Transverse colon (tissue), 4 donors: ENCODE measurements at regions not wholly inside any gene's neighbourhood (a gene's known extent, or its start where the extent isn't known, plus 50 kb on each side); places are given as distances from the start of the nearest gene placed in this dataset.

Experiments used
- EP300 ChIP-seq: sonication (generic); formaldehyde crosslinking; IDR thresholded peaks from one replicate; pipeline ENCODE4 v1.6.1; 2017; ENCODE audit warnings: antibody characterized with exemption, low read depth
- POLR2A ChIP-seq: fragments of 450-650 bp; IDR thresholded peaks from one replicate; pipeline ENCODE4 v1.6.1; 2016; ENCODE audit warnings: antibody characterized with exemption, mild to moderate bottlenecking, moderate library complexity
- POLR2AphosphoS5 ChIP-seq, 3 donors: sonication (generic); formaldehyde crosslinking; IDR thresholded peaks; one replicate each; pipeline ENCODE4 v1.6.1; 2016; ENCODE audit warnings: antibody characterized with exemption in 3 of 3
- TF ChIP-seq, protein P1 (sequence below), 5 experiments: fragments of 200-600 bp in 3 of 5; fragments of 450-650 bp in 2 of 5; sonication (generic) in 3 of 5; IDR thresholded peaks; 1 replicate in 2 of 5; 2 replicates in 3 of 5; pipeline ENCODE4 v1.5.1; 2016 to 2017; ENCODE audit warnings: antibody characterized with exemption in 5 of 5, inconsistent platforms in 3 of 5, mild to moderate bottlenecking in 2 of 5, moderate library complexity in 1 of 5

GRCh38 chr2:136238286-136239078 is 120.5 kb upstream of the CXCR4 start:
- TF ChIP-seq, protein P1, sequence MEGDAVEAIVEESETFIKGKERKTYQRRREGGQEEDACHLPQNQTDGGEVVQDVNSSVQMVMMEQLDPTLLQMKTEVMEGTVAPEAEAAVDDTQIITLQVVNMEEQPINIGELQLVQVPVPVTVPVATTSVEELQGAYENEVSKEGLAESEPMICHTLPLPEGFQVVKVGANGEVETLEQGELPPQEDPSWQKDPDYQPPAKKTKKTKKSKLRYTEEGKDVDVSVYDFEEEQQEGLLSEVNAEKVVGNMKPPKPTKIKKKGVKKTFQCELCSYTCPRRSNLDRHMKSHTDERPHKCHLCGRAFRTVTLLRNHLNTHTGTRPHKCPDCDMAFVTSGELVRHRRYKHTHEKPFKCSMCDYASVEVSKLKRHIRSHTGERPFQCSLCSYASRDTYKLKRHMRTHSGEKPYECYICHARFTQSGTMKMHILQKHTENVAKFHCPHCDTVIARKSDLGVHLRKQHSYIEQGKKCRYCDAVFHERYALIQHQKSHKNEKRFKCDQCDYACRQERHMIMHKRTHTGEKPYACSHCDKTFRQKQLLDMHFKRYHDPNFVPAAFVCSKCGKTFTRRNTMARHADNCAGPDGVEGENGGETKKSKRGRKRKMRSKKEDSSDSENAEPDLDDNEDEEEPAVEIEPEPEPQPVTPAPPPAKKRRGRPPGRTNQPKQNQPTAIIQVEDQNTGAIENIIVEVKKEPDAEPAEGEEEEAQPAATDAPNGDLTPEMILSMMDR (IDR thresholded peaks at IDR 0.05) = no peak
- TF ChIP-seq POLR2A (no peak), POLR2AphosphoS5 (IDR thresholded peaks at IDR 0.05) (peak in 1 of 3 donors; percentile 15), EP300 (peak; percentile 71)
